H1 (cell line): ENCODE measurements at regions not wholly inside any gene's neighbourhood (a gene's known extent, or its start where the extent isn't known, plus 50 kb on each side); places are given as distances from the start of the nearest gene placed in this dataset.

Source experiments
- CBX8 ChIP-seq: fragments of 300-800, 300-1000 bp; sonication (generic); IDR thresholded peaks from 2 replicates; pipeline ENCODE4 v1.7.1; 2016; ENCODE audit warnings: low read depth, low read length, borderline replicate concordance
- POU5F1 ChIP-seq: IDR thresholded peaks from 2 replicates; pipeline ENCODE4 v1.6.1; 2011; ENCODE audit warnings: low read depth, mild to moderate bottlenecking, low read length, moderate library complexity
- SIN3A ChIP-seq, 2 experiments: IDR thresholded peaks in 1 of 2; conservative IDR thresholded peaks in 1 of 2; 2 replicates each; pipeline ENCODE4 v1.6.1; 2011 to 2012; ENCODE audit warnings: low read length in 2 of 2, improper control_type of control experiment in 1 of 2, low read depth in 1 of 2, mild to moderate bottlenecking in 1 of 2
- YY1 ChIP-seq: IDR thresholded peaks from 2 replicates; pipeline ENCODE4 v1.6.1; 2011; ENCODE audit warnings: low read depth, mild to moderate bottlenecking, low read length

- no peak for TF ChIP-seq CBX8
- no peak for TF ChIP-seq YY1
- no peak for TF ChIP-seq SIN3A (conservative IDR thresholded peaks at IDR 0.05 in 1 of 2, IDR thresholded peaks at IDR 0.05 in 1 of 2; ENCODE audit: low read depth in 1 of 2, low read length in 2 of 2)
- TF ChIP-seq POU5F1, result no peak
Observed at GRCh38 chr10:63755441-63755840, 234.2 kb downstream of the REEP3 start (continued).
